Muscle of leg (tissue), 3 donors: ENCODE measurements at regions not wholly inside any gene's neighbourhood (a gene's known extent, or its start where the extent isn't known, plus 50 kb on each side); places are given as distances from the start of the nearest gene placed in this dataset.

ENCODE experiments used
- DNase-seq: peaks from one replicate; pipeline ENCODE4 v3.0.0; 2013
- H3K27ac ChIP-seq: one replicate; pipeline ENCODE4 v1.5.1; 2013; ENCODE audit warnings: mild to moderate bottlenecking, low read length, control low read depth
- H3K27me3 ChIP-seq: one replicate; pipeline ENCODE4 v1.6.1; 2013; ENCODE audit warnings: low read length; ENCODE audit not compliant: control insufficient read depth, insufficient read depth
- H3K36me3 ChIP-seq: one replicate; pipeline ENCODE4 v1.6.1; 2013; ENCODE audit warnings: low read length; ENCODE audit not compliant: control insufficient read depth, insufficient read depth
- H3K4me1 ChIP-seq: one replicate; pipeline ENCODE4 v1.6.1; 2013; ENCODE audit warnings: low read length; ENCODE audit not compliant: control insufficient read depth, insufficient read depth
- H3K4me3 ChIP-seq: one replicate; pipeline ENCODE4 v1.5.1; 2013; ENCODE audit warnings: low read length, control low read depth
- H3K9me3 ChIP-seq: replicated peaks from 2 replicates; pipeline ENCODE4 v1.6.1; 2013; ENCODE audit warnings: low read depth, low read length; ENCODE audit not compliant: control insufficient read depth
- WGBS: methylation state at CpG from one replicate; pipeline ENCODE4 v1.1.5; 2013; ENCODE audit warnings: missing lambda C conversion rate; ENCODE audit not compliant: insufficient coverage; 5-methylcytosine and 5-hydroxymethylcytosine counted together

DNA sequence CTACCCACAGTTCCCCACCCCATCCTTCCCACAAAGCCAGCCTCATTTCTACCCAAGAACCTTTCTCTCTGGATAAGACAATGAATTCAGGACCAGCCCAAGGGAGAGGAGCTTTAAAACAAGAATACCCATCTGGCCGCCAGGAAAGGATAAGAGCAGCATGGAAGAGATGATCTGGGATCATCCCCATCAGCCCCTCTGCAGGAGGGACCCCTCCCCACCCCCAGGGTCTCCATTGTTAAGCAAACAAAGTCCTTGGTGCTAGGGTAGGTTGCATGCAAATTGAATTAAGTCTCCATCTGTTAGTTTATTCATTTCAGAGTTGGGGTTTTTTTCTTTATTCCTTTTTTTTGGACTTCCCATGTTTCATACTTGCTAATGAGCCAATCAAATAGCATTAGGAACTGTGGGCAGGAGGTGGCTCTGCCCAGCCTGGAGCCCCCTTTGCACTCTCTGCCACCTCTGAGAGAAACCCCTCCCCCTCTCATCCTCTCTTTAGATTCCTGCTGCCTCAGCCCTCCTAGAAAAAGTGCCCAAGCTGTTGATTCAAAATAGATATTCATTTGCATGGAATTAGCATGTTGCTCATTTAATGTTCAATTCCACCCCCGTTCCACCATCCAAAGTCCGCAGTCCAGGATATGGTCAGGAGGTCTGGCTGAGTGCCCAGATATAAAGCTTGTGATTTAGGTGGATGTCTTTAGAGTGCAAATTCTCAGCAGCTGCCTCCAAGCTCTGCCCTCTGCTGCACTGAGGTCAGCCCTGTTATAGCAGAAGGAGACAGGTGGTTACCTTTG, 138.5 kb upstream of the NCAM1 start:
- Histone ChIP-seq H3K4me3 (no peak overlapping the region), H3K9me3 (no peaks in the 10 kb centered on the region), H3K36me3 (no peaks in the 10 kb centered on the region), H3K27ac (no peak overlapping the region), H3K27me3 (no peaks in the 10 kb centered on the region), H3K4me1 (peaks cover 8% of the 10 kb centered on the region)
- WGBS, result no CpG with 5 or more reads among the region's 3 CpGs
- DNase-seq, result peak; percentile 30

DNA sequence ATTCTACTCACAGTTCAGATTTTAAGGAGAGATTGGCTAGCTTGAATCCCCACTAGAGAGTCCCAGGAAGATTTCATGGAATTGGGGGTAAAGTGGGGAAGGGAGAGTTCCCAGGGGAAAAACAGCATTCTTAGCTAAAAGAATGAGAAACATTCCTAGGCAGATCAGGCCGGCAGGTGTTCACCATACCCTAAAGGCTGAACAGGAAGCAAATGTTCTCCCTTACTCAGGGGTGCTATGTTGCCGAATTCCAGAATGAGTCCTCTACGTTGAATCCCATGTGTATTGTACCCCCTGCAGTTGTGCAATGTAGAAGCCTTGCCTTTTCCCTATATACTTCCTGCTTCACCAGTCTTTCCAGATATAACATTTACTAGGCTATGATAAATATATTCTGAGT, 135.2 kb upstream of the NCAM1 start:
- 50% methylated on average over 1 of the region's 3 CpGs for WGBS
- no peaks in the 10 kb centered on the region for H3K27me3 ChIP-seq
- H3K4me3 ChIP-seq, result no peak overlapping the region
- no peak overlapping the region for H3K27ac ChIP-seq
- H3K4me1 ChIP-seq, result peaks cover 24% of the 10 kb centered on the region
- DNase-seq, result no peak
- H3K36me3 ChIP-seq, result no peaks in the 10 kb centered on the region
- no peaks in the 10 kb centered on the region for H3K9me3 ChIP-seq

DNA sequence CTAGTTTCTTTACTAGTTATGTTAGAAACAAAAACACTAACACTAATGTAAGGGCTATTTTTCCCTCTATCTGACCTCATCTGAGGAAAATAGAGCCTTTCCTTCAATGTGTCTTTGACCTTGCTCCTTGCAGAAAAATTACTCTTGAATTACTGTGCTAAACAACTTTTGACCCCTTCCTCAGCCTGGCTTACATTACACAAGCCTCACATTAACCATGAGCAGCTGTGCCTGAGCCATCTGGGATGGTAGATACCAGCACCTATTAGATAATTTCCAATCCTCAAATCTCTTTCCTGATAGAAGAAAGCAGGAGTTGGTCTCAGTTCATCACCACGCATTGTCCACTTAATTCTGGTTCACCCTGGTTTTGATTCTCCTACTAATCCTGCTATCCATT, 134.4 kb upstream of the NCAM1 start:
- 92% methylated on average over 1 of the region's 1 CpG for WGBS
- no peak overlapping the region for H3K27ac ChIP-seq
- no peak for DNase-seq

DNA sequence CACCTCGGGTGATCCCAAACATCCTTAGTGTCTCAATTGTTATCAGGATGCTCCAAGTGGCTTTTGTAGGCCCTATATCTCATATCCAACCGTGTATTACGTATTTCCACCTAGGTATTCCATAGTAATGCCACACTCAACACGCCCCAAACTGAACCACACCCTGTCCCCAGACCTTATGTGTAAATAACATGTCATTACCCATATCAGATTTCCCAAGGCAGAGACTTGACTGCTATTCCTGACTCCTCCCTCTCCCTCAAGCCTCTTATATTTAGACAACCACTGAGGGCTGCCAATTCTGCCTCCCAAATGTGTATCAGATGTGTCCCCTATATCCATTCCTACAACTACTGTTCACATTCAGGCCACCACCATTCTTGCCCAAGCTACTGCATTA, 132.8 kb upstream of the NCAM1 start:
- H3K9me3 ChIP-seq, result no peaks in the 10 kb centered on the region
- H3K4me1 ChIP-seq, result peaks cover 18% of the 10 kb centered on the region
- H3K36me3 ChIP-seq, result no peaks in the 10 kb centered on the region
- peaks cover 5% of the 10 kb centered on the region for H3K27me3 ChIP-seq
- 92% methylated on average over 4 of the region's 4 CpGs for WGBS
- peak; percentile 32 for DNase-seq
- no peak overlapping the region for H3K4me3 ChIP-seq
- H3K27ac ChIP-seq, result peak overlapping the region; percentile 39

More for the DNA sequence above, 134.4 kb upstream of the NCAM1 start:
- no peaks in the 10 kb centered on the region for H3K36me3 ChIP-seq
- peaks cover 24% of the 10 kb centered on the region for H3K4me1 ChIP-seq
- H3K27me3 ChIP-seq, result no peaks in the 10 kb centered on the region
- H3K4me3 ChIP-seq, result no peak overlapping the region
- no peaks in the 10 kb centered on the region for H3K9me3 ChIP-seq

DNA sequence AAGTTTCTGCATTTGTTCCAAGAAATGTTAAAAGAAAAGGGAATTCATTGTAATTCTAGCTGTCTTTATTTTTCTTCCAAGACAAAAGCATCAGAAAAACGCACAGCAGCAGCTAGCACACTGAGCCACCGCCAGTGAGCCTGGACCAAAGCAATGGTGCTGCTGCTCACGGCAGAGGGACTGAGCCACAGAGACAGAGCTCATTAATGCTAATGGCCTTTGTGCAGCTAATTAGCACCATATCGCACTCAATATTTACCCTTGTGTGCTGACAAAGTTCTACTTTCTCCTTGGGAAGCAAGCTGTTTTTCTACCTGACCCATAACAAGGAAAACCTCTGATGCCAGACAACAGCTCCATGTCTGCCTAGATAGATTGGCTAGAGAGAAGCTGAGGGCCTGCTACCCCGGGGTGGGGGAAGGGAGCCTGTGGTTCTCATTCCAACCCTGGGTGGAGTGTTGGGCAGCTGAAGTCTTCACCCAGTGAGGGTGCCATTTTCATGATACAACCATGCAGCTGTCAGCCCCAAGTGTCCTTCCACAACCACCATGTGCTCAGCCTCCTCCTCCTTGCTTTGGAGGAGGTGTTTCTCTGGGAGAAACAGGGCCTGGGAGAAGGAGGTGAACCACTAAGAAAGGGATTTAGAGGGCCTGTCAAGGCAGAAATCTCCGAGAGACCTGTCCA, 131.1 kb upstream of the NCAM1 start:
- peak; percentile 18 for DNase-seq
- 52% methylated on average over 4 of the region's 6 CpGs for WGBS
- Histone ChIP-seq H3K36me3 (no peaks in the 10 kb centered on the region), H3K9me3 (no peaks in the 10 kb centered on the region), H3K27me3 (peaks cover 5% of the 10 kb centered on the region), H3K4me1 (peaks cover 30% of the 10 kb centered on the region), H3K4me3 (no peak overlapping the region), H3K27ac (peak overlapping the region; percentile 22)

DNA sequence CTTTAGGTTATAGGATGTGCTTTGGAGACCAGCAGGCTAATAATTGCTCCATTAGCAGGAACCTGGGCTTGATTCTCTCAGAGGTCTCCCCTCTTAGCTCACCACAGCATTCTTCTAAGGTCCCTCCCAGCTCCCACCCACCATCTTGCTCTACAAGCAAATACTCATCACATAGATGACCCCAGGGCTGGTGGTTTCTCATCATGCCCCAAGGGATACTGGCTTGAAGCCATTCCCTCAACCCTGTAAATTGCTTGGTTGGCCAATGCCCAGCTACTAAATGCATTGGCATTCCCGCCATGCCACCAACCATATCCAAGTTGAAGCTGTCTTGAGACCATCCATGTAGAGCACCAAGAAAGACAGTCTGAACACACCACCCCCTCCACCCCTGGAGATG, 130.2 kb upstream of the NCAM1 start:
- Histone ChIP-seq H3K4me3 (no peak overlapping the region), H3K36me3 (no peaks in the 10 kb centered on the region), H3K27ac (no peak overlapping the region), H3K27me3 (peaks cover 5% of the 10 kb centered on the region), H3K4me1 (peaks cover 39% of the 10 kb centered on the region), H3K9me3 (no peaks in the 10 kb centered on the region)
- WGBS, result no CpG with 5 or more reads among the region's 1 CpG
- no peak for DNase-seq

DNA sequence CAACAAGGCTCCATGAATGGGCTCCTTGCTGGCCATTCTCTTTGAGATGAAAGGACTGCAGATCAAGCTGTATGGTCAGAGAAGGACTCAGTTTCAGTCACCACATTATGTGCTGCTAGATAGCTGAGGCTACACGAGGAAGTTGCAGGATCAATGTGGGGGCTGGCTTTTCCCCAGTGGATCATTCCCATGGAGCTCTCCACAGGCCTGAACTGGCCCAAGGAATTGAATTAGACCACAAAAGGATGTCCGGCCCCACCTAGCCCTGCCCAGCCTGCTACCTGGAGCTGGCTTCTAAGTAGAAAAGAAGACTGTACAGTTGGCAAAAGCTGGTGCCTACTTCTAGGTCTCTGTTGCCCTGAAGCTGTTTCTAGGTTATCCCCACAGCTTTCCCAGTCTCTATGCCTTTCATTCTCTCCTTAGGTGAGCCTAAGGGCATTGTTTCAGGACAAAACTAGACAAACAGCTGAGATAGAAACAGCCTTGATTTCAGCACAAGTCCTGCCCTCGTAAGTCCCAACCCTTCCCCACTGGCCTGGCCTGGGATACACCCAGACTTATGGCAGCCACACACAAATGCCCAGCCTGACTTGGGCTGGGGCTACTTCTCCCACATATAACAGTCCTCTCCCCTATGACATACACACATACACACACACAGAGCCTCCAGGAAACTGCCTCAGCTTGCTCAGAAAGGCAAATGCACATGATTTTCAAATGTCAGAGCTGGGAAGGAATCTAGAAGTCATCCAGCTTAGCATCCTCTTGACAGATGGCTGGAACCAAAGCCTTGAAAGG, 129.1 kb upstream of the NCAM1 start:
- DNase-seq, result no peak
- H3K9me3 ChIP-seq, result no peaks in the 10 kb centered on the region
- peaks cover 5% of the 10 kb centered on the region for H3K27me3 ChIP-seq
- H3K4me1 ChIP-seq, result peaks cover 48% of the 10 kb centered on the region
- H3K27ac ChIP-seq, result no peak overlapping the region
- H3K36me3 ChIP-seq, result no peaks in the 10 kb centered on the region
- no peak overlapping the region for H3K4me3 ChIP-seq
- WGBS, result 90% methylated on average over 1 of the region's 3 CpGs

DNA sequence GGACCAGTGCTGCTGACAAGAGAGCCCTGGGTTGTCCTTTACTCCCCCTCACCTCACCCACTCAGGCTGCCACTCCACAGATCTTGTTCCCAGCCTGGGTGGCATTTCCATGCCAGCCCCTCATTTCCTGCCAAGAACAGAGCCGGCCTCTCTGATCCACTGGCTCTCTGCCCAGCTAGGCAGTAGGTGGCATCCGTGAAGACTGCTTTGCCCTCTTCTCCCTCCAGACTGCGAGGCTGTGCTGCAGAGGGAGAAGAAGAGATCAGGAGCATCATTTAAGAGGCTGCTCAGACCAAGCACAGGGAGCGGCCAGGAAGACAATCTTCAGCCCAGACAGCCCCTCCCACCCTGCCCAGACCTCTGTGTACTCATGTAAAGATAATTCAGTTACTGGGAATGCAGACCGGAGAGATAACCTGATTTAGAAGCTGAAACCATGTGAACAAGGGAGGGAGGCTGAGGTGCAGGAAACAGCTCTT, 126.9 kb upstream of the NCAM1 start:
- DNase-seq, result peak; percentile 65

DNA sequence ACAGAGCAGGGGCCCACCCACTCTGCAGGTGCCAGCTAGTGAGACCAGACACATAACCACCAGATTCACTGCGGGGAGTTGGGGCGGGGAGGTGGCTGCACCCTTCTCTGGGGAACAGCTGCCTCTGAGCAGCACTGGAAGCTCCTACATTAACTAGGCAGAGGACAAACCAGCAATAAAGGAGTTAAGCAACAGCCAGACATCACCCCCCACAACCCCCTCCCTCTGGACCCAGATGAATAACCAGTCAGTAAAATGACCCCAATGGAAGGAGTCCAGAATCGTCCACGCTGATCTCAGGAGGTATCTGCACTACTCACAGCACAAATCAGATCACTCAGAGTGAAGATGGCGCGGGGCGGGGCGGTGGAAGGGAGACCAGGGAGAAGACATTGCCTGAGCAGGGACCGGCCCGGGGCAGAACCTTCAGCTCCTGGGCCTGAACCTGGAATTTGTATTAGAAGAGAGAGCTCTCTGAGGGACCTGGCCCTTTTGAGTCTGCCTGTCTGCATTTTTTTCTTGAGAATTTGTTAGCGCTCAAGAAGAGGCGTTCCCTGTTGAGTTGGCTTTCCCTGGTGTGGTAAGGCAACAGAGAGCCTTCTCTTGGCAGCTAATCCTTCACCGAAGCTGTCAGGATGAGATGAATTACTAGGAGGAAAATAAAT, 125.5 kb upstream of the NCAM1 start:
- no peak for DNase-seq
- H3K4me3 ChIP-seq, result no peak overlapping the region
- H3K4me1 ChIP-seq, result peaks cover 34% of the 10 kb centered on the region
- no peaks in the 10 kb centered on the region for H3K36me3 ChIP-seq
- peaks cover 5% of the 10 kb centered on the region for H3K27me3 ChIP-seq
- 49% methylated on average over 7 of the region's 13 CpGs for WGBS
- peak overlapping the region; percentile 57 for H3K27ac ChIP-seq
- no peaks in the 10 kb centered on the region for H3K9me3 ChIP-seq

More for the DNA sequence above, 126.9 kb upstream of the NCAM1 start:
- no peak overlapping the region for H3K4me3 ChIP-seq
- no CpG with 5 or more reads among the region's 5 CpGs for WGBS
- H3K27me3 ChIP-seq, result peaks cover 5% of the 10 kb centered on the region
- H3K9me3 ChIP-seq, result no peaks in the 10 kb centered on the region
- no peaks in the 10 kb centered on the region for H3K36me3 ChIP-seq
- H3K27ac ChIP-seq, result no peak overlapping the region
- H3K4me1 ChIP-seq, result peaks cover 45% of the 10 kb centered on the region
